Spleen (tissue), 11 donors: ENCODE measurements at regions not wholly inside any gene's neighbourhood (a gene's known extent, or its start where the extent isn't known, plus 50 kb on each side); places are given as distances from the start of the nearest gene placed in this dataset.

Experiments
- DNase-seq: peaks from one replicate; pipeline ENCODE4 v3.0.0-alpha.2; 2020
- H3K27ac ChIP-seq, 8 donors: fragments of 200-600 bp; sonication (generic) in 7 of 8; 1 replicate in 4 of 8; 2 replicates in 4 of 8; pipeline versions ENCODE4 v1.5.0 to v1.8.0; 2016 to 2021; ENCODE audit warnings: inconsistent platforms in 4 of 8, mild to moderate bottlenecking in 4 of 8, moderate library complexity in 1 of 8
- H3K27me3 ChIP-seq, 7 donors: fragments of 200-600 bp; sonication (generic) in 6 of 7; replicated peaks in 1 of 7; 1 replicate in 4 of 7; 2 replicates in 3 of 7; pipeline versions ENCODE4 v1.5.0 to v1.8.0; 2016 to 2021; ENCODE audit warnings: inconsistent platforms in 3 of 7, mild to moderate bottlenecking in 1 of 7
- H3K36me3 ChIP-seq, 6 donors: fragments of 200-600 bp; sonication (generic) in 5 of 6; 1 replicate in 4 of 6; 2 replicates in 2 of 6; pipeline versions ENCODE4 v1.5.0 to v1.8.0; 2016 to 2021; ENCODE audit warnings: inconsistent platforms in 2 of 6
- H3K4me1 ChIP-seq, 6 donors: fragments of 200-600 bp; sonication (generic) in 5 of 6; 1 replicate in 3 of 6; 2 replicates in 3 of 6; pipeline versions ENCODE4 v1.5.0 to v1.8.0; 2016 to 2021; ENCODE audit warnings: inconsistent platforms in 3 of 6
- H3K4me3 ChIP-seq, 8 donors: fragments of 200-600 bp; sonication (generic) in 7 of 8; 1 replicate in 4 of 8; 2 replicates in 4 of 8; pipeline versions ENCODE4 v1.5.0 to v1.8.0; 2016 to 2021; ENCODE audit warnings: inconsistent platforms in 4 of 8, mild to moderate bottlenecking in 4 of 8, moderate library complexity in 2 of 8
- H3K9me3 ChIP-seq, 8 donors: fragments of 200-600 bp; sonication (generic) in 7 of 8; 1 replicate in 4 of 8; 2 replicates in 4 of 8; pipeline versions ENCODE4 v1.5.0 to v1.8.0; 2016 to 2021; ENCODE audit warnings: inconsistent platforms in 4 of 8
- POLR2A ChIP-seq, 3 donors: fragments of 450-650 bp; IDR thresholded peaks; one replicate each; pipeline ENCODE4 v1.5.1; 2017; ENCODE audit warnings: antibody characterized with exemption in 3 of 3, mild to moderate bottlenecking in 1 of 3
- POLR2AphosphoS5 ChIP-seq, 3 donors: sonication (generic); formaldehyde crosslinking; IDR thresholded peaks; one replicate each; pipeline ENCODE4 v1.5.1; 2017; ENCODE audit warnings: antibody characterized with exemption in 3 of 3
- WGBS, 5 donors: extraction: QIAGEN DNeasy Blood & Tissue Kit in 3 of 5; methylation state at CpG; one replicate each; pipeline versions ENCODE4 v1.1.5 to v1.1.7; 2013 to 2018; 5-methylcytosine and 5-hydroxymethylcytosine counted together
- intact Hi-C: fragments of 100-400 bp; cut with DNase I; formaldehyde crosslinking; loops from one replicate; pipeline ENCODE4 v1.15.0; 2023; ENCODE audit warnings: low total_unique reads
- TF ChIP-seq, protein P1 (sequence below), 11 experiments: fragments of 200-600 bp in 7 of 11; fragments of 450-650 bp in 4 of 11; sonication (generic) in 4 of 11; IDR thresholded peaks in 8 of 11; conservative IDR thresholded peaks in 3 of 11; 1 replicate in 7 of 11; 2 replicates in 4 of 11; pipeline versions ENCODE4 v1.4.0 to v1.8.0; 2016 to 2021; ENCODE audit warnings: antibody characterized with exemption in 11 of 11, inconsistent platforms in 4 of 11, mild to moderate bottlenecking in 1 of 11
- donor health status: healthy with polysubstance abuse.
- donor health status: DM: no; HTN: no; CAD: no; lungs with moderate emphysema.
- donor health status: DM: no; HTN: no; CAD: no.
- donor health status: Bipolar disorder and iron deficiency.
- donor health status: healthy.
- donor health status: DM: no; HTN: no; CAD: no.
- donor health status: DM: yes; HTN: yes; CAD: no.

DNA sequence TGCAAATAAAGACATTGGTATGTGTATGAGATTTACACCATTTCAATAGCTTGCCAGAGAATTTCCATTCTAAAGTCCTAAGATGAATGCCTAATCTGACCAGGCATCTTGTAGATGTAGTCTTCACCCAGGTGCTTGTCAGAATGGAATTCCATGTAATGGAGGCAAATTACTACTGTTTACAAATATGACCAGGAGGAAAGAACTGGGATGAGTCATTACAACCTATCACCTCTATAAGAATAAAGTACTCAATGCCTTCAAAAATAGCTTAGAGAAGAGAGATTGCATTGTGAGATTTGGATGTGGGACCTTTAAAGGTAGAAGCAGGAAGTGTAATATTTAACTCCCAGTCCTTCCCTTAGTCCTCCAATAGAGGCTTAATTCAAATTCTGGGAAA lies 507.0 kb upstream of the PTGER4 start:
- Histone ChIP-seq H3K27me3 (no peaks in the 10 kb centered on the region), H3K9me3 (peaks cover 0 to 34% (median 25%) of the 10 kb centered on the region in 8 donors), H3K36me3 (no peaks in the 10 kb centered on the region), H3K4me1 (no peaks in the 10 kb centered on the region), H3K27ac (no peak overlapping the region), H3K4me3 (no peak overlapping the region)
- no peak for DNase-seq
- TF ChIP-seq, protein P1, sequence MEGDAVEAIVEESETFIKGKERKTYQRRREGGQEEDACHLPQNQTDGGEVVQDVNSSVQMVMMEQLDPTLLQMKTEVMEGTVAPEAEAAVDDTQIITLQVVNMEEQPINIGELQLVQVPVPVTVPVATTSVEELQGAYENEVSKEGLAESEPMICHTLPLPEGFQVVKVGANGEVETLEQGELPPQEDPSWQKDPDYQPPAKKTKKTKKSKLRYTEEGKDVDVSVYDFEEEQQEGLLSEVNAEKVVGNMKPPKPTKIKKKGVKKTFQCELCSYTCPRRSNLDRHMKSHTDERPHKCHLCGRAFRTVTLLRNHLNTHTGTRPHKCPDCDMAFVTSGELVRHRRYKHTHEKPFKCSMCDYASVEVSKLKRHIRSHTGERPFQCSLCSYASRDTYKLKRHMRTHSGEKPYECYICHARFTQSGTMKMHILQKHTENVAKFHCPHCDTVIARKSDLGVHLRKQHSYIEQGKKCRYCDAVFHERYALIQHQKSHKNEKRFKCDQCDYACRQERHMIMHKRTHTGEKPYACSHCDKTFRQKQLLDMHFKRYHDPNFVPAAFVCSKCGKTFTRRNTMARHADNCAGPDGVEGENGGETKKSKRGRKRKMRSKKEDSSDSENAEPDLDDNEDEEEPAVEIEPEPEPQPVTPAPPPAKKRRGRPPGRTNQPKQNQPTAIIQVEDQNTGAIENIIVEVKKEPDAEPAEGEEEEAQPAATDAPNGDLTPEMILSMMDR (IDR thresholded peaks at IDR 0.05 in 8 of 11, conservative IDR thresholded peaks at IDR 0.05 in 3 of 11): no peak
- TF ChIP-seq POLR2A (IDR thresholded peaks at IDR 0.05): no peak
- intact Hi-C loops: no loop called here

GRCh38 chr5:40171971-40172370 lies 507.7 kb upstream of the PTGER4 start:
- WGBS, 5 donors: 56 to 84% (median 82%) methylated on average over 2 of the region's 2 CpGs
- no peaks in the 10 kb centered on the region for H3K27me3 ChIP-seq

DNA sequence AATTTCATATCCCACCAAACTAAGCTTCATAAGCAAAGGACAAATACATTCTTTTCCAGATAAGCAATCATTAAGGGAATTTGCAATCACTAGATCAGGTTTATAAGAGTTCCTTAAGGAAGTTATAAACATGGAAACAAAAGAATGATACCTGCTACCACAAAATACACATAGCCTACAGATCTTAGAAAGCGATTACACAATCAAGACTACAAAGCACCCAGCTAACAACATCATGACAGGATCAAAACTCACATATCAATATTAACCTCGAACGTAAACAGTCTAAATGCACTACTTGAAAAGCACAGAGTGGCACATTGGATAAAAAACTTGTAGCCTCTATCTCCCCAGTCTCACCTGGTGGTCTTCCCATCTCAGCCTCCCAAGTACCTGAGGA lies 512.4 kb upstream of the PTGER4 start:
- WGBS, 5 donors: 87 to 94% (median 93%) methylated on average over 3 of the region's 3 CpGs
- intact Hi-C loops: no loop called here
- Histone ChIP-seq H3K36me3 (no peaks in the 10 kb centered on the region), H3K27ac (no peak overlapping the region), H3K4me3 (no peak overlapping the region), H3K27me3 (no peaks in the 10 kb centered on the region), H3K9me3 (peaks cover 0 to 13% (median 10%) of the 10 kb centered on the region in 8 donors), H3K4me1 (no peaks in the 10 kb centered on the region)
- TF ChIP-seq, protein P1 (IDR thresholded peaks at IDR 0.05 in 8 of 11, conservative IDR thresholded peaks at IDR 0.05 in 3 of 11): no peak
- TF ChIP-seq POLR2A (IDR thresholded peaks at IDR 0.05): no peak
- no peak for TF ChIP-seq POLR2AphosphoS5 (IDR thresholded peaks at IDR 0.05)
- no peak for DNase-seq

More at GRCh38 chr5:40171971-40172370, 507.7 kb upstream of the PTGER4 start:
- intact Hi-C loops: no loop called here
- no peak for DNase-seq
- Histone ChIP-seq H3K36me3 (no peaks in the 10 kb centered on the region), H3K4me3 (no peak overlapping the region), H3K9me3 (peaks cover 0 to 26% (median 18%) of the 10 kb centered on the region in 8 donors), H3K4me1 (no peaks in the 10 kb centered on the region), H3K27ac (no peak overlapping the region)
- no peak for TF ChIP-seq POLR2AphosphoS5 (IDR thresholded peaks at IDR 0.05)
- TF ChIP-seq, protein P1 (IDR thresholded peaks at IDR 0.05 in 8 of 11, conservative IDR thresholded peaks at IDR 0.05 in 3 of 11): no peak
- TF ChIP-seq POLR2A (IDR thresholded peaks at IDR 0.05): no peak

- Histone ChIP-seq H3K27me3 (no peaks in the 10 kb centered on the region), H3K36me3 (no peaks in the 10 kb centered on the region), H3K9me3 (peaks cover 0 to 13% (median 10%) of the 10 kb centered on the region in 8 donors), H3K4me3 (no peak overlapping the region), H3K27ac (no peak overlapping the region), H3K4me1 (no peaks in the 10 kb centered on the region)
- no peak for DNase-seq
- TF ChIP-seq, protein P1 (IDR thresholded peaks at IDR 0.05 in 8 of 11, conservative IDR thresholded peaks at IDR 0.05 in 3 of 11): no peak
- TF ChIP-seq POLR2A (IDR thresholded peaks at IDR 0.05) (no peak), POLR2AphosphoS5 (IDR thresholded peaks at IDR 0.05) (no peak)
- intact Hi-C loops: no loop called here
- 81 to 100% (median 89%) methylated on average over 1 of the region's 1 CpG for WGBS, 5 donors
Measured at GRCh38 chr5:40166802-40167201, 512.9 kb upstream of the PTGER4 start.
